Breast epithelium (tissue), 3 donors: ENCODE measurements at regions not wholly inside any gene's neighbourhood (a gene's known extent, or its start where the extent isn't known, plus 50 kb on each side); places are given as distances from the start of the nearest gene placed in this dataset.

ENCODE experiments used
- POLR2A ChIP-seq: fragments of 450-650 bp; IDR thresholded peaks from one replicate; pipeline ENCODE4 v1.6.1; 2016; ENCODE audit warnings: antibody characterized with exemption, mild to moderate bottlenecking, moderate library complexity
- POLR2AphosphoS5 ChIP-seq, 3 donors: sonication (generic); formaldehyde crosslinking; IDR thresholded peaks; one replicate each; pipeline ENCODE4 v1.6.1; 2017; ENCODE audit warnings: antibody characterized with exemption in 3 of 3
- TF ChIP-seq, protein P1 (sequence below), 3 donors: fragments of 450-650 bp; IDR thresholded peaks; one replicate each; pipeline ENCODE4 v1.5.1; 2016 to 2017; ENCODE audit warnings: antibody characterized with exemption in 3 of 3, mild to moderate bottlenecking in 3 of 3, moderate library complexity in 3 of 3

- TF ChIP-seq, protein P1, sequence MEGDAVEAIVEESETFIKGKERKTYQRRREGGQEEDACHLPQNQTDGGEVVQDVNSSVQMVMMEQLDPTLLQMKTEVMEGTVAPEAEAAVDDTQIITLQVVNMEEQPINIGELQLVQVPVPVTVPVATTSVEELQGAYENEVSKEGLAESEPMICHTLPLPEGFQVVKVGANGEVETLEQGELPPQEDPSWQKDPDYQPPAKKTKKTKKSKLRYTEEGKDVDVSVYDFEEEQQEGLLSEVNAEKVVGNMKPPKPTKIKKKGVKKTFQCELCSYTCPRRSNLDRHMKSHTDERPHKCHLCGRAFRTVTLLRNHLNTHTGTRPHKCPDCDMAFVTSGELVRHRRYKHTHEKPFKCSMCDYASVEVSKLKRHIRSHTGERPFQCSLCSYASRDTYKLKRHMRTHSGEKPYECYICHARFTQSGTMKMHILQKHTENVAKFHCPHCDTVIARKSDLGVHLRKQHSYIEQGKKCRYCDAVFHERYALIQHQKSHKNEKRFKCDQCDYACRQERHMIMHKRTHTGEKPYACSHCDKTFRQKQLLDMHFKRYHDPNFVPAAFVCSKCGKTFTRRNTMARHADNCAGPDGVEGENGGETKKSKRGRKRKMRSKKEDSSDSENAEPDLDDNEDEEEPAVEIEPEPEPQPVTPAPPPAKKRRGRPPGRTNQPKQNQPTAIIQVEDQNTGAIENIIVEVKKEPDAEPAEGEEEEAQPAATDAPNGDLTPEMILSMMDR (IDR thresholded peaks at IDR 0.05), result no peak
- TF ChIP-seq POLR2A (no peak), POLR2AphosphoS5 (IDR thresholded peaks at IDR 0.05) (no peak)
Observed at GRCh38 chr2:138919120-138919747, 139.0 kb upstream of the NXPH2 start.
